ENCODE measurements at regions not wholly inside any gene's neighbourhood (a gene's known extent, or its start where the extent isn't known, plus 50 kb on each side); places are given as distances from the start of the nearest gene placed in this dataset.

GRCh38 chr2:184113696-184114403 is 484.5 kb upstream of the ZNF804A start:
- TF ChIP-seq ZNF239 (CRISPR knock-in tag; IDR thresholded peaks at IDR 0.05) (no peak), STAT6 (CRISPR knock-in tag; IDR thresholded peaks at IDR 0.05) (no peak), CTCF (IDR thresholded peaks at IDR 0.05 in 2 of 3, conservative IDR thresholded peaks at IDR 0.05 in 1 of 3; ENCODE audit: insufficient read depth in 2 of 3, low read depth in 1 of 3, low read length in 3 of 3) (no peak)
